GM18519 (cell line): ENCODE measurements at regions not wholly inside any gene's neighbourhood (a gene's known extent, or its start where the extent isn't known, plus 50 kb on each side); places are given as distances from the start of the nearest gene placed in this dataset.
"Not testable (repeated sequence)": the region's sequence is repeated elsewhere in the genome, so short reads cannot be mapped to it uniquely, and the experiment has no call there.

ENCODE experiments used
- ATAC-seq: cut with Tn5 transposase; IDR thresholded peaks from one replicate; pipeline ENCODE4 v1.9.1; 2021; ENCODE audit warnings: mild to moderate bottlenecking, moderate library complexity; ENCODE audit not compliant: unreplicated experiment, low FRiP score

DNA sequence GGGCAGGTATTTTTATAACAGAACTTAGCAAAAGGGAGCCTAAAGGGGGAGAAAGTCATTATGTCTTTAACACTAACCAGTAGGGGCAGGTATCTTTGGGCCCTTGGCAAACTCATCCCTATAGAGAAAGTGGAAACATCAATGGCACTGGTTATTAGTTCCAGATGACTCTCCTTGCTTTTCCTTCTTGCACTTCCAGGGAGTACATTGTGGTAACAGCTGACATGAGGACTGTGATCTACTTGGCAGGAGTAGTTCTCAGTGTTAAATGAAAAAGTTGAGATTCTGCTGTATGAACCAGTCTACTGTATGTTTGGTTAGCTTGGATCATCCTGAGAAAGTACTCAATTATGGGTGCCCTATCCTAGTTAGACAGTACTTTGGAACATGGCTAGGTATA lies 93.6 kb downstream of the ATXN3L start:
- ATAC-seq, result no peak

DNA sequence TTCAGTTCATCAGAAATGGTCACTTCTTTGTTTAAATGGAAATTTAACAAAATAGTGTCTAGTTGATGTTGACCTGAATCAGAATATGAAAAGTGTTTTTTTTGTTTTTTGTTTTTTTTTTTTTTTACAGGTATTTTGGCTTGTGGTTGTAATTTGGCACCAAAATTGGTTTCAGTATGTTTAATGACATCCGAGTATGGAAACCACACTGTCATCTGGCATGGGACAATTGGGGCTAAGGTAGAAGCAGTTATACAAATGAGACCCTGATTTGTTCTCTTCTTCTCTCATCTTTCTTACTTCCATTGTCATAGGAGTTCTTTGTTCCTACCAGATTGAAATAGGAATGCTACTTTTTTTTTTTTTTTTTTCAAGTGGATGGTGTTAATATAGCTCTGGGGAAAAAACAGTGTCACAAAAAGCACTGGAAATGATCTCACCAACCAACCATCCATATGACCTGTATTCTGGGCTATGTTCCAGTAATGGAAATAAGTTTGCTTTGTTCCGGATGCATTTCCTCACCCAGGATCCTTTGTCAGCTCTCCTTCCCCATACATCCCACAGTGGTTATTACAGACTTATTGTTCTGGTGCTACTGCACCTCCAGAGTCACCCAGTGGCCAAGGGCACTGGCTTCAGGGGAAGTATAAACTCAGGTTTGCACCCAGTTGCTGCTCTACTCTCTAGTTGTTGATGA lies 95.8 kb downstream of the ATXN3L start:
- no peak for ATAC-seq

DNA sequence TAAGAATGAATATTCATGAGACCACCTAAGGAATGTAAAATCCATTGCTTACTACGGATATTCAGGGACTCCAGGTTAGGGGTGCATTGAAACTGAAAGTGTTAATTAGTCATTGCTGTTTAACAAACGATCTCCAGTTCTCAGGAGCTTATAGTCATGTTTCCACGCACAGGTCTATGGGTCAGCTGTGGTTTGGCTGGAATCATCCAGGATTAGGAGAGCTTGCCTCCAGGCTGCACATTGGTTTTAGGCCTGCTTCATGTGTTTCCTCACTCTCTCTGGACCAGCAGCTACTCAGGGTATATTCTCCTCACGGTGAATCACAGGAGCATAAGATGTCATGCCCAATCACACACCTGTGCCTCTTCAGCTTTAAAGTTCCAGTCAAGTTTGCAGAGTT lies 98.9 kb downstream of the ATXN3L start:
- no peak for ATAC-seq

DNA sequence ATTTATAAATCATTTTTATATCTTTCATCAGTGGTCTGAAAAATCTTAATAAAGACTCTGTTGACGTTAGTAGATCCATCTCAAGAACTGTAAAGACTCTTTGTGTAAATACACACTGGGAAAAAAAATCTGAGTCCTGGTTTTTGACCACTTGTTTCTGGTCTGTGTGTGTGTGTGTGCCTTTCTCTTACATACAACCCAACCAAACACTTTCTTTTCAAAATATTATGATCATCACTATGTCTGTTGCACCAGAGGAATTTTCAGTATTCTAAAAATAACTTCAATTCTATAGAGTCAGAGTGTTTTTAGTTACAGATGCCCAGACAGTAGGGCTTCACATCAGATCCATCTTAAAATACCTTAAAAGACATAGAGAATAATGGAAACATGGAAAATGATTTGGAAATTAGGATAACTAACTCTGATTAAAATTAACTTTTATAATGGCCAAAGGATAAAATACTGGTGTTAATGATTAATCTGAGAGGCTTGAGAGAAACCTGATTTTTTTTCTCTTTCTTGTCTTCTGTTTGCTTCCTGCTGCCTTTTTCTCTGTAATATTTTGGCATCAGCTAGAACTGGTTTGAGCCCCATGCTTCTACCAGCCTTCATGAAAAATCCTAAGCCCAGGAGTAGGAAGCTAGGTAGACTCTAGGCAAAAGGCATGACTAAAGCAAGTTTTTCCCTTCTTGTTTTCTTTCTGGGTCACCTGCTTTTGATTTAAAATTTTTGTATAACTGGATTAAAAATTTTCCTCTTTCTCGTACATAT lies 99.7 kb downstream of the ATXN3L start:
- ATAC-seq, result no peak

DNA sequence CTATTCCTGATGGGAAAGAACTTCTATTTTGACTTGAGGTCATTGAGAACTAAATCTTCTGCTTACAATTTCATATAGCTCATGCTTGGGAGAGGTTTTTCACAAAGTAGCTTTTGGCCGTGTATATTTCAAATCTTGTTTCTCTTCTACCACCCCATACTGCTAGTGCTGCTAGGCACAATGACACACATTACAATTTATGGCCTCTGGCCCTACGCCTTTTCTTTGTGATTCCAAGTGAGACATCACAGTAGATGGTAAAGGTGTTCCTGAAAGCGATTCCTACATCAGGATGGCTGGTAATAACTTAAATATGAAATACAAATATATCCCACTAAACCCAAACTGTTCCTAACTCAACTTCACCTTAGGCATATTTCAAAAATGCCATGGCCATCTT lies 101.1 kb downstream of the ATXN3L start:
- no peak for ATAC-seq

DNA sequence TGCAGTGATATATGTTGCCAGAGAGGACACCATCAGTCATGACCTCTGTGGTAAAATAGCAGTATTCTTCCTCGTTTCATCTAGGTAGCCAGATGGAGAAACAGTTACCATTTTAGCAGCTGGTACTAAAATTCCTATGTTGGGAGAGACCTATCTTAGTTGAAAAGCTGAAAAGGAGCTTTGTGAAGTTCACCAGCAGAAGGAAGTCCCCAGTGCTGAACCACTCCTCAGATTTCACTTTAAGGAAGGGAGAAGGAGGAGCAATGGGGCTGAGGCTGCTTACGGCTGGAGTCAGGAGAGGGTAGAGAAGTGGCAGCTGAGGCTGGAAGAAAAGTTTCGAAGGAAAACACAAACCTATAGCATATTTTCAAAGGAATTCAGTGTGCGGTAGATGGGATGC lies 103.7 kb downstream of the ATXN3L start:
- no peak for ATAC-seq

DNA sequence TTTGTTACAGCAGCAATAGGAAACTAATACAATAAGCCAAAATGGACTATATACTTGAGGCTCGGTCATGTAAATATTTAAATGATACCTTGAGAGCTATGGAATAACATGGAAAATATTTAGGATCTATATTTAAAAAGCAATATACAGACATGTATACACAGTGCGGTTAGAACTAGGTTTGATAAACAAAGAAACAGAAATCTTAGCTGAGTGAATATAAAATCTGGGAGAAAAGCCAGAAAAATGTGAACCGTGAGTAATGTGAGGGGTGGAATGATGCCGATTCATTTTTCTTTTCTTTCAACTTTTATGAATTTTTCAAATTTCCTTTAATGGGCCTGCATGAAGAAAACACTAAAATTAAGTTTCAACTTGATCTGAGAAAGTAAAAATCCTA lies 104.1 kb downstream of the ATXN3L start:
- no peak for ATAC-seq

DNA sequence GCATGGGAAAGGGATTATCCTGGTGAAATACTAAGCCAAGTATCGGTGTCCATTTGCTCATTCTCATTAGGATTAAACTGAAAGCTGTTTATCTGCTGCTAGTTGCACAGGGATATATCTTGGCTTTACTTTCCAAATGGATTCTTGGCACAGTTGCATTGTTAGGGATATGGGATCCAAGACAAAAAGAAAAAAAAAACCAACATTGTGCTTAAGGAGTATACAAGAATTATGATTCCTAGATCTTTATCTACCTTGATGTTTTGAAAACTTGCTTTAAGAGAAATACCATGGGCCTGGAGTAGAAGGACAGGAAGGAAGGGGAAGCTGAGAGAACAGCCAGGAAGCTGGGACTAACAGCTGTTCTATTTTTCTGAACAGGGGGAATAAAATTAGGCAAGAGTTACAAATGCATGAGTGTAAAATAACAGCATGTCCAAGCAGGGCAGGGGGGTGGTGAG lies 107.6 kb downstream of the ATXN3L start:
- no peak for ATAC-seq

DNA sequence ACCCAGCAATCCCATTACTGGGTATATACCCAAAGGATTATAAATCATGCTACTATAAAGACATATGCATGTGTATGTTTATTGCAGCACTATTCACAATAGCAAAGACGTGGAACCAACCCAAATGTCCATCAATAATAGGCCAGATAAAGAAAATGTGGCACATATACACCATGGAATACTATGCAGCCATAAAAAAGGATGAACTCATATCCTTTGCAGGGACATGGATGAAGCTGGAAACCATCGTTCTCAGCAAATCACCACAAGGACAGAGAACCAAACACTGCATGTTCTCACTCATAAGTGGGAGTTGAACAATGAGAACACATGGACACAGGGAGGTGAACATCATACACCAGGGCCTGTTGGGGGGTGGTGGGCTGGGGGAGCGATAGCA lies 109.7 kb downstream of the ATXN3L start:
- ATAC-seq, result not testable (repeated sequence)

DNA sequence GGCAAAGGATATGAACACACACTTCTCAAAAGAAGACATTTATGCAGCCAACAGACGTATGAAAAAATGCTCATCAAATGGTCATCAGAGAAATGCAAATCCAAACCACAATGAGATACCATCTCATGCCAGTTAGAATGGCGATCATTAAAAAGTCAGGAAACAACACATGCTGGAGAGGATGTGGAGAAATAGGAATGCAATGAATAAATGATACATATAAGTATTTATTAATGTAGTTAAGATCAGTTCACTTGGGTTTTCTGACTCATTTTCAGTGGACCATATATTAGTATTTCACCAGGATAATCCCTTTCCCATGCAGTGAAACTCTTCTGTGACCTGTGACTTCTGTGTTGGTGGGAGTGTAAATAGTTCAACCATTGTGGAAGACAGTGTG lies 110.1 kb downstream of the ATXN3L start:
- ATAC-seq, result not testable (repeated sequence)

DNA sequence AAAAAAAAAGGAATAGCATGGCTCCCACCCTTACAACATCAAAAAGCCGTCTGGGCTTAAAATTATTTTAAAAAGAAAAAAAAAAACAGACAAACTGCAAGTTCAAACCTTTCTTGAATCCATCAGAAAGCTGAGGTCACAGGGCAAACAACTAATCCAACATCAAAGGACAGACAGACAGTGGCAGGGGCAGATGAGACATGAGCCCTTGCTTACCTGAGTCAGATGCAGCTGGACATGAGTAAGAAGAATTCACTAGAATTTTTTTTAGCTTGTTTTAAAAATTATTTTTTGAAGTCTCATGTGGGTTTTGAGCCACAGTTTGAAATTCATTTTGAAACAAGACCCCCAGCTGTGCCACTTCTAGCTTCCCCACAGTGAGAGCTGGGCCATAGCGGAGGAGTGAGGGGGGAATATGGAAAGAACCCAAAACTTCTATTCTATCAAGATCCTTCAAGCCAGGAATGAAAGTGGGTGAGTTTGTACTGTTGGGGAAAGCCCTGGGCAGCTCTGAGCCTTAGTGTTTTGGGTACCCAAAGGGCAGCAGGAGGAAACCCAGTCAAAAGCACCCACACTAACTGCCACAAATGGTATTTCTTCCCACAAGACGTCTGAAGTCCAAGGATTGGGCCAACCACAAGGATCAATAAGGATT lies 111.4 kb downstream of the ATXN3L start:
- no peak for ATAC-seq

DNA sequence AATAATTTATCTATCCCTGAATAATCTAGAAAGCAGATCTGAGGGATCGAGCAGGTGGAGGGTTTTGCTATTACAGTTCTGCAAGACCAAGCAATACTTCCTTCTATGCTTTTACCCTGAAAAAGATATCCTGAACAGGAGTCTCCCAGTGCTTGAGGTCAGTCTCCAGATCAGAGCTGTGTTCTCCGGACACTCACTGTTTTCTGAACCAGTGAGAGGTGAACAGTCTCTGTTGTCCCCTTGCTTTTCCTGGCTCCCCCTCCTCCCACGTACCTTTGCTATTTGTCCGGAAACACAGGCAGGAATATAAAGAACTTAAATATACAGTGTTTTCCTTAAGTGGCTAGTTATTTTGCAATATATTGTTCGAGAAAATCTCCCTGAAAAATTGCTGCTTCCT lies 116.6 kb downstream of the ATXN3L start:
- no peak for ATAC-seq

DNA sequence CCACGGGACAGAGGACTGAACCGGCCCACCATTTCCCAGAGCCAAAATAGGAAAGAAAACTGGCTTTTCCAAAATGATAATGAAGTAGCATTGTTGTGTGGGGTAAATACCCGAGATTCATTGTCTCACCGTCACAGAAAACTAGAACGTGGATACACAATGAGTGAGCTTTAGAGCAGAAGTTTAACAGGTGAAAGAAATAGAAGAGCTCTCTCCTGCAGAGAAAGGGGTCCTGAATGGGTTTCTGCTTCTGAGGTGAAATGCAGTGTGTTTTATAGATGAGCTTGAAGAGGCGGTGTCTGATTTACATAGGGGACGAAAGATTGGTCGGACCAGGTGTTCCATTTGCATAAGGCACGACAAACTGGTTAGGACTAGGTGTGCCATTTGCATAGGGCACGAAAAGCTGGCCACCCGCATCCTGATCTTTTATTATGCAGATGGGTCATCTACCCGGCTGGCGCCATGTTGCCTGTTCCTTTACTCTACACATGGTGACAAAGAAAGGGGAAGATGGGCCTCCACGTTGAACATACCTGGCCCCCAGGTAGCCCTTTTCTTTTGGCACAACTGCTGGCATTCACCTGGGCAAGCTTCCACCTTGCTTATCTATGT lies 118.1 kb downstream of the ATXN3L start:
- no peak for ATAC-seq

DNA sequence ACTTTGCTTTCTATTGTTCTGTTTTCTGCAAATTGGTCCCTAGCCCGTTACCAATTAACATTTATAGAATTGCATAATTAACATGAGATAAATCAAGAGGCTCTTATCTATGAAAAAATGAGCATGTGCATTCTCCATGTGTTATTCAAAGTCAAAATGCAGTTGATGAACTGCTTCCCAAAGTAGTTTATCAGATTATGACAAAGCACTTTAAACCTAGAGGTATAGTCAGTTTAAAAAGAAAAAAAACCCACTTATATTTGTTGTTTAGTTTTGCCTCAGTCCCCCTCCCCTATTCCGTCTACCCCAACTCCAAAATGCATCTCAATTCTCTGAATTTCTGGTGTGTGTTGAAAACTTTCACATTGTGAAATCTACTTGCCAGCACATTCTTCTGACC lies 119.5 kb downstream of the ATXN3L start:
- ATAC-seq, result no peak

DNA sequence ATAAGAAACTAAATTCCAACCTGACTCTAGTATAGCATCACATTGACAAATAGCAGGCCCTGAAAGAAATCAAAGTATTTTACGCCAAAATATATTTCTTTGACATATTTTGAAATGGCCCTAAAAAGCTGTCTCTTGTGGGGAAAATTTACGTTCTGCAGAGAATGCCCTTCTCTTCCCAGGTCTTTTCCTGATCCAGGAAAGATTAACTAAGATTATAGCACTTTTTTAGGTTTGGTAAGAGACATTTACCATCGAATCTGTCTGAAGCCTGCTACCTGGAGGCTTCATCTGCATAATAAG lies 121.1 kb downstream of the ATXN3L start:
- ATAC-seq, result no peak

DNA sequence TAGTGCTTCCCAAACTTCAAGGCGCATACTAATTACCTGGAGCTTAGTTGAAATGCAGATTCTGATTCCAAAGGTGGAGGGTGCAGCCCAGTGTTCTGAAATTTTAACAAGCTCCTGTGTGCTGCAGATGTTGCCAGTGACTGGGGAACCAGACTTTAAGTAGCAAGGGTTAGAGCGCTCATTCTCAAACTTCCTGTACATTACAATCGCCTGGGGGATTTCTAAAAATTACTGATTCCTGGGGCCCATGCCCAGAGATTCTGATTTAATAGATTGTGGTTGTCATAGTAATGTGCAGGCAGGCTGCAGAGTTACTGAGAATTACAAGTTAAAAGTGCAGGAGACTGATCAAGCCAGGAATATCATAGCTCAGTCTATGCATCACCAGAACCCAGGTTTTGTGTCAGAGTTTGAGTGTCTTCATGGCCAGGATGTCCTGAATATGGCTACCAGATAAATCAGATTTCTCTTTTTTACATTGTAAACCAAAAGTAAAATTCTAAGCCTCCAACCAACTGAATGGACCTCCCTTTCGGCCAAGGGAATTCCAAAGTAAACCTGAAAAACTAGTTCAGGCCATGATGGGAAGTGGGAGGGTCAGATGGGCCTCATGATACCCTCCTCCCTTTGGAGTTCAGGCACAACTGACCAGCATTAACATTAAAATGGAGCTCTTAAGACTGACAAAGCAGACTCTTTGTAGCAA lies 121.6 kb downstream of the ATXN3L start:
- ATAC-seq, result no peak

DNA sequence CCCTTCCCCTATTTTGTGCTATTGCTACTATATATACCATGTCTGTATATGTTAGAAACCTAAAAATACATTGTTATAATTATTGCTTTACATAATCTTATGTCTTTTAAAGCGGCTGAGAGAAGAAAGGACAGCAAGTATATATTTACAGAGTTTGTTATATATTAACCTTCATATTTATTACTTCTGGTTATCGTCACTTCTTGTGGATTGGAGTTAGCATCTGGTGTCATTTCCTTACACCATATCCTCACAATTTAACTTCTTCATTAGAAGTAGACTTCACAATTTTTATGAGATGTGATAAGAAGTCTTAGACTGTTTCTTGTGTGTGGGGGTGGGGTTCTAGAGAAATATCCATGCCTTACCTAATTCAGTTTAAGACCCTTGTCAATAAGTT lies 123.1 kb downstream of the ATXN3L start:
- no peak for ATAC-seq

DNA sequence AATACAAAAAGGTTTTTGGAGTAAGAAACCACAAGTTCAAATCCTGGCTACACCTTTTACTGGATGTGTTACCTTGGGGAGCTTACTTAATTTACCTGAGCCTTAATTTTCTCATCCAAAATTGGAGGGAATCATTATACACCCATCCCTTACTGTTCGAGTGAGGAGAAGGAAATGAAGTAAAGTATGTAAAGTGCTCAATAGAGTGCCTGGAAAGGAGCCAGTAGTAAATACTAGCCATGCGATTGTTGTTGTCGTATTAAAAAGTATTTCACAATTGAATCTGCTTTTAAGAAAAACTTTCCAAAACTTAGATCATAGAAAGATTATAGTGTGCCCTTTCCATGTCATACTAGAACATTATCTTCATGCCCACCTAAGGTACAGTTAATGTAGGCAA lies 124.5 kb downstream of the ATXN3L start:
- ATAC-seq, result no peak

DNA sequence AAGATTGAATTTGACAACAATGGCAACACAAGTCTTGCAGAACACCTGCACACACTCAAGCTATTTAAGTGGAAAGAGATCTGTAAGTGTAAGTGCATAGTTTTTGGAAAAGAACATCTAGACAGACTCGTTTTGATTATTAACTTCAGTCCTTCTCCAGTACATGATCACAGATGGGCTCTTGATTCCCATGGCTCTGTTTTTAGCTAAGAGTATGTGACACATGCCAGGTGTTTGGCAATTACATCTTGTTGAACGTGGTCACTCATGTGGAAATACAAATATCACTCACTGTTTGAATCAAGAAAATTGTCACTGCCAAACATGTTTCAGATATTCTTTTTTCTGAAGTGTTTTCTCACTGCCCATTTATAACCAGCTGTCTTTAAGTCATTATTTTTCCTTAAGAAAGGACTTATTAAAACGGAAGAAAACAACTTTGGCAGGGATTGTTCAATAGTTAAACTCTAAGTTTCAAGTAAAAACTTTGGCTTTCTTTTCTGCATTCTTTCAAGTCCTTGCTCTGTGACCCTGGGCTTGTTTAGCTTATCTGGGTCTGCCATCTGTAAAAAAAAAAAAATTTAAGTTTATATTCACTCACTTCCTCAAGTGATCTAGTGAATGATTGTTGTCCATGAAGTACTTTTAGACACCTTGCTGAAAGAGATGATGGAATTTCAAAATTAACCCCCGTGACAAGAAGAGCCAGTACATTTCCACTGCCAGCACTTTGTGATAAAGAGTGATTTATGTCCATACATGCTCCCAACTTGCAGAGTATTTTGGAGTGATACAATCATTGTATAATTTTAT lies 125.4 kb downstream of the ATXN3L start:
- no peak for ATAC-seq

DNA sequence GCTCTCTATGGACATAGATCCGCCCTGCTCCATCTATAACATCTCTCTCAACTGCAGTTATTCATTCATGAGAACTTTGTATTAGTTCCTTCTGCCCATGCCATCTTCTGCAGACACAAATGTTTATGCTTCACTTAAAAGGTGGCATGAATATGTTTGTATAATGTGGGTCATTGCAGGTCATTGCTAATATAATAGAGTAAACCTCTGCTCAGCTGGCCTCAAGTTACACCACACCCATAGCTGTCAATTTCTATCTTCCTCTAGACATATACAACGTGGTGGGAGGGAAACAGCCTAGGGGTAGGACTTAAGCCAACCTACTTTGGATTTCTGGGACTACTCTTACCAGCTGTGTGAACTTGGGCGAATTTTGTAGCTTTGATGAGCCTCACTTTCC lies 129.8 kb downstream of the ATXN3L start:
- no peak for ATAC-seq
